PC-3 (cell line): ENCODE measurements at regions not wholly inside any gene's neighbourhood (a gene's known extent, or its start where the extent isn't known, plus 50 kb on each side); places are given as distances from the start of the nearest gene placed in this dataset.
"Not testable (repeated sequence)": the region's sequence is repeated elsewhere in the genome, so short reads cannot be mapped to it uniquely, and the experiment has no call there.

ENCODE experiments used
- ATAC-seq: fragments of 200-7000 bp; cut with Tn5 transposase; 2 replicates; pipeline ENCODE4 v1.9.1; 2020; ENCODE audit warnings: mild to moderate bottlenecking, moderate library complexity
- BruUV-seq: library from RNA; stranded (reverse); fragments of 400-500 nt; replicated peaks from 2 replicates; lab custom pipeline; 2021; lab: Mats Ljungman, UMichigan
- CTCF ChIA-PET: fragments of 300-600 bp; sonication (Branson Sonifier 250); formaldehyde crosslinking; loops from one replicate; lab custom pipeline; 2022; ENCODE audit warnings: antibody characterized with exemption; lab: Charles Lee
- POLR2A ChIA-PET: fragments of 300-600 bp; sonication (Branson Sonifier 250); formaldehyde crosslinking; loops from one replicate; lab custom pipeline; 2022; ENCODE audit warnings: antibody characterized with exemption; ENCODE audit not compliant: unreplicated experiment; lab: Charles Lee
- DNase-seq: peaks from one replicate; pipeline ENCODE4 v3.0.0-alpha.2; 2015
- H2AFZ ChIP-seq: fragments of 300-600 bp; sonication (generic); 2 replicates; pipeline ENCODE4 v1.6.0; 2016; ENCODE audit warnings: antibody characterized with exemption, low read length
- H3F3A ChIP-seq: fragments of 300-600 bp; sonication (generic); one replicate; pipeline ENCODE4 v1.6.0; 2017; ENCODE audit warnings: antibody characterized with exemption, low read length, control low read depth, mild to moderate bottlenecking; ENCODE audit not compliant: unreplicated experiment
- H3K27ac ChIP-seq: fragments of 300-600 bp; sonication (generic); 2 replicates; pipeline ENCODE4 v1.5.1; 2016; ENCODE audit warnings: mild to moderate bottlenecking, low read length
- H3K27me3 ChIP-seq: fragments of 300-600 bp; sonication (generic); 2 replicates; pipeline ENCODE4 v1.6.1; 2016; ENCODE audit warnings: low read length, mixed read lengths
- H3K36me3 ChIP-seq: fragments of 300-600 bp; sonication (generic); 2 replicates; pipeline ENCODE4 v1.6.1; 2016; ENCODE audit warnings: low read depth, mixed run types, low read length, mixed read lengths
- H3K4me1 ChIP-seq: fragments of 300-600 bp; sonication (generic); 2 replicates; pipeline ENCODE4 v1.5.1; 2016; ENCODE audit warnings: low read length; ENCODE audit not compliant: insufficient read depth
- H3K4me2 ChIP-seq: fragments of 300-600 bp; sonication (generic); 2 replicates; pipeline ENCODE4 v1.6.0; 2016; ENCODE audit warnings: low read length
- H3K4me3 ChIP-seq: fragments of 300-600 bp; sonication (generic); 2 replicates; pipeline ENCODE4 v1.5.1; 2016; ENCODE audit warnings: mild to moderate bottlenecking, low read length, mixed read lengths
- H3K79me2 ChIP-seq: fragments of 300-600 bp; sonication (generic); 2 replicates; pipeline ENCODE4 v1.6.1; 2017; ENCODE audit warnings: low read length, mixed read lengths
- H3K9ac ChIP-seq: fragments of 300-600 bp; sonication (generic); 2 replicates; pipeline ENCODE4 v1.6.0; 2016; ENCODE audit warnings: mild to moderate bottlenecking, low read length
- H3K9me2 ChIP-seq: fragments of 300-600 bp; sonication (generic); replicated peaks from 2 replicates; pipeline ENCODE4 v1.6.1; 2016; ENCODE audit warnings: mixed run types, low read length, mixed read lengths
- H3K9me3 ChIP-seq: fragments of 300-600 bp; sonication (generic); 2 replicates; pipeline ENCODE4 v1.6.1; 2016; ENCODE audit warnings: low read length, mixed read lengths
- H4K20me1 ChIP-seq: fragments of 300-600 bp; sonication (generic); 2 replicates; pipeline ENCODE4 v1.6.1; 2016; ENCODE audit warnings: low read length, mixed read lengths
- EZH2 ChIP-seq: fragments of 300-600 bp; sonication (generic); IDR thresholded peaks from one replicate; pipeline ENCODE4 v1.6.1; 2017; ENCODE audit warnings: antibody characterized with exemption, mild to moderate bottlenecking, low read length; ENCODE audit not compliant: unreplicated experiment
- EZH2phosphoT487 ChIP-seq: fragments of 300-600 bp; sonication (generic); IDR thresholded peaks from 2 replicates; pipeline ENCODE4 v1.6.1; 2018; ENCODE audit warnings: mild to moderate bottlenecking, antibody characterized with exemption, low read length, borderline replicate concordance
- intact Hi-C: fragments of 100-400 bp; cut with micrococcal nuclease; formaldehyde crosslinking; loops from 2 replicates; pipeline ENCODE4 v1.9.0; 2023
- TF ChIP-seq, protein P1 (sequence below): fragments of 300-600 bp; sonication (generic); conservative IDR thresholded peaks from 2 replicates; pipeline ENCODE4 v1.5.1; 2017; ENCODE audit warnings: antibody characterized with exemption, low read depth, mild to moderate bottlenecking, low read length

DNA sequence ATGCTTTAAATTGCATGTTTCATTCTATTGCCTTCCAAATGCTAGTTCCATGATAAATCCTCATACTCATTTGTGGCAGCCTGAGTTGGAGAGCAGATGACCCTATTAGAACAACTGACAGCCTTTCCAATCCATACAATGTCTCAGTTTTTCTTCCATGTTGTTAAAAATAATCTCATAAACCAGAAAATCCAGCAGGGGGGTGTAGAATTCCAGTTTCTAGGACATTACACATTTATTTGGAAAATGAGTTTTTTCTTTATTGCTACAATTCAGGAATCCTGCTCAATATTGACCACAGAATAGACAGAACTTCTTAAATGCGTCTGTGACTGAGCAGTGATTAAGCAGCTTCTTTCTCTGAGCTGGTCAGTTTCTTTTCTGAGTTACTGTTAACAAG, 174.2 kb upstream of the ATP10A start:
- TF ChIP-seq, protein P1, sequence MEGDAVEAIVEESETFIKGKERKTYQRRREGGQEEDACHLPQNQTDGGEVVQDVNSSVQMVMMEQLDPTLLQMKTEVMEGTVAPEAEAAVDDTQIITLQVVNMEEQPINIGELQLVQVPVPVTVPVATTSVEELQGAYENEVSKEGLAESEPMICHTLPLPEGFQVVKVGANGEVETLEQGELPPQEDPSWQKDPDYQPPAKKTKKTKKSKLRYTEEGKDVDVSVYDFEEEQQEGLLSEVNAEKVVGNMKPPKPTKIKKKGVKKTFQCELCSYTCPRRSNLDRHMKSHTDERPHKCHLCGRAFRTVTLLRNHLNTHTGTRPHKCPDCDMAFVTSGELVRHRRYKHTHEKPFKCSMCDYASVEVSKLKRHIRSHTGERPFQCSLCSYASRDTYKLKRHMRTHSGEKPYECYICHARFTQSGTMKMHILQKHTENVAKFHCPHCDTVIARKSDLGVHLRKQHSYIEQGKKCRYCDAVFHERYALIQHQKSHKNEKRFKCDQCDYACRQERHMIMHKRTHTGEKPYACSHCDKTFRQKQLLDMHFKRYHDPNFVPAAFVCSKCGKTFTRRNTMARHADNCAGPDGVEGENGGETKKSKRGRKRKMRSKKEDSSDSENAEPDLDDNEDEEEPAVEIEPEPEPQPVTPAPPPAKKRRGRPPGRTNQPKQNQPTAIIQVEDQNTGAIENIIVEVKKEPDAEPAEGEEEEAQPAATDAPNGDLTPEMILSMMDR = peak; percentile 39
- no peak for TF ChIP-seq EZH2
- Histone ChIP-seq H2AFZ (no peak overlapping the region), H3K4me1 (no peaks in the 10 kb centered on the region), H4K20me1 (no peaks in the 10 kb centered on the region), H3K79me2 (no peaks in the 10 kb centered on the region), H3K9ac (no peak overlapping the region), H3K36me3 (no peaks in the 10 kb centered on the region), H3K4me2 (no peak overlapping the region), H3K27me3 (peaks cover 10% of the 10 kb centered on the region), H3K27ac (no peak overlapping the region), H3K9me3 (no peaks in the 10 kb centered on the region), H3F3A (no peaks in the 10 kb centered on the region), H3K4me3 (no peak overlapping the region), H3K9me2 (no peaks in the 10 kb centered on the region)
- DNase-seq = peak; percentile 19
- no peak for ATAC-seq
- intact Hi-C loops = no loop called here
- no TSS peak for BruUV-seq
- CTCF ChIA-PET = no interaction called here
- POLR2A ChIA-PET = no interaction called here

DNA sequence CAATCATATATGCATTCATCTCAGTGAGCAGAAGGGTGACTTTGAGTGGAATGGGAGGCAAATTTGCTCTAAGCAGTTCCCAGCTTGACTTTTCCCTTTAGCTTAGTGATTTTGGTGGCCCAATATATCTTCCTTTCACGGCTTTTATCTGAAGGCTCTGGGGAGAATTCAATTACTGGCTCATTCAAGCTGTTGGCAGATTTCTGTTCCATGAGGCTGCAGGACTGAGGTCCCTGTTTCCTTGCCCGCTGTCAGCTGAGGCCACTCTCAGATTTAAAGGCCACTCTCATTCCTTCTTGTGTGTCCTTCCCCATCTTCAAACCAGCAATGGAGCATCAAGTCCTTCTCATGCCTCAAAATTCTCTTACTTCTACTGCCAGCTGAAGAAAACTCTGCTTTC, 170.4 kb upstream of the ATP10A start:
- Histone ChIP-seq H3K9ac (no peak overlapping the region), H2AFZ (no peak overlapping the region), H4K20me1 (no peaks in the 10 kb centered on the region), H3K4me2 (no peak overlapping the region), H3K27me3 (peaks cover 23% of the 10 kb centered on the region), H3K4me3 (no peak overlapping the region), H3K9me2 (no peaks in the 10 kb centered on the region), H3K27ac (no peak overlapping the region), H3K36me3 (no peaks in the 10 kb centered on the region), H3K79me2 (no peaks in the 10 kb centered on the region), H3F3A (no peaks in the 10 kb centered on the region), H3K4me1 (0 out of 2 replicates have a peak, but pooled peaks cover 2% of the 10 kb centered on the region), H3K9me3 (no peaks in the 10 kb centered on the region)
- ChIA-PET POLR2A (no interaction called here), CTCF (no interaction called here)
- no peak for DNase-seq
- no TSS peak for BruUV-seq
- TF ChIP-seq EZH2phosphoT487 = no peak
- no peak for TF ChIP-seq EZH2
- TF ChIP-seq, protein P1 = no peak
- ATAC-seq = no peak
- intact Hi-C loops = no loop called here

DNA sequence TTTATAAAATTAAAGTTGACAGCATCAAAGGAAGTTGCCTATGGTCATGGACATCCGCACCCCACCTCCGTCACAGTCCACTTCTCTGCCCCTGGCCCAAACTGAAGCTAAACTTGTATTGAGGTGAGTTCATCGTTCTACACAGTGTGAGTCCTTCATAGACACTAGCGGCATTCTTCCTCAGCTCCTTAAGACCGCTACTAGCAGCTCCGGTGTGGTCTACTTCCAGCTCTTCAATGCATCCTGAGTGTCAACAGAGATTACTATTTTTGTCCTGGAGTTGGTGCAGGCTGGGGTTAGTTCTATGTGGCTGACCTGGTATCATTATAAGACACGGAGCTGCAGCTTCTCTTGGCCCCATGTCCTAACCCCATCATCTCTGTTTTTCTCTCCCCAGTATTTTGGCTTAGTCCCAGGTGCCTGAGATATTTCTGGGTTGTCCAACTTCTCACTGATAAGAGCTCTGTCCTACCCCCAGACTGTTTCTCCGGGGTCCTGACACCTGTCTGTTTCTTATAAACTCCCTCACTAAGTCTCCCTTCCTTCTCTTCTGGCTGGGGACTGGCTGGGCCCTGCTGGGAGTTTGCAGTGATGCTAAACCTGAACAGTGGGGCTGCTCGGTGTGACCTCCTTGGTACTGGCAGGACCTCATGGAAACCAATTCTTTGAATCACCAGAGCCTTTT, 169.2 kb upstream of the ATP10A start:
- ATAC-seq (no peak), DNase-seq (no peak)
- H3F3A ChIP-seq = no peaks in the 10 kb centered on the region
- no peak overlapping the region for H3K9ac ChIP-seq
- no peak overlapping the region for H3K4me2 ChIP-seq
- intact Hi-C loops = no loop called here
- BruUV-seq = no TSS peak
- H3K4me1 ChIP-seq = peaks cover 8% of the 10 kb centered on the region; the same call in 1 of the 2 replicates
- H3K79me2 ChIP-seq = no peaks in the 10 kb centered on the region
- POLR2A ChIA-PET = no interaction called here
- CTCF ChIA-PET = no interaction called here
- no peaks in the 10 kb centered on the region for H3K9me2 ChIP-seq
- no peak overlapping the region for H3K4me3 ChIP-seq
- H2AFZ ChIP-seq = no peak overlapping the region
- H3K27me3 ChIP-seq = peaks cover 23% of the 10 kb centered on the region
- no peaks in the 10 kb centered on the region for H3K9me3 ChIP-seq
- H3K36me3 ChIP-seq = no peaks in the 10 kb centered on the region
- H3K27ac ChIP-seq = no peak overlapping the region
- TF ChIP-seq EZH2phosphoT487 (no peak), EZH2 (no peak)
- TF ChIP-seq, protein P1 = no peak
- H4K20me1 ChIP-seq = no peaks in the 10 kb centered on the region

DNA sequence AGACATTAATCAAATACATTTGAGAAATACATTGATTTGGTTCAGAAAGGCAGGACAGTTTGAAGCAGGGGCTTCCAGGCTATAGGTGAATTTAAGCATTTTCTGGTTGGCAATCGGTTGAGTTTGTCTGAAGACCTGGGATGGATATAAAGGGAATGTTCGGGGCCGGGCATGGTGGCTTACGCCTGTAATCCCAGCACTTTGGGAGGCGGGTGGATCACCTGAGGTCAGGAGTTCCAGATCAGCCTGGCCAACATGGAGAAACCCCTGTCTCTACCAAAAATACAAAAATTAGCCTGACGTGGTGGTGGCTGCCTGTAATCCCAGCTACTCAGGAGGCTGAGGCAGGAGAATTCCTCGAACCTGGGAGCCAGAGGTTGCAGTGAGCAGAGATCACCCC, 166.5 kb upstream of the ATP10A start:
- POLR2A ChIA-PET, H3K4me3 ChIP-seq, DNase-seq, intact Hi-C loops, H3K9ac ChIP-seq, H3K4me2 ChIP-seq, H2AFZ ChIP-seq, H3K27ac ChIP-seq, H3K36me3 ChIP-seq, H3K9me2 ChIP-seq, H3K9me3 ChIP-seq, H4K20me1 ChIP-seq, H3F3A ChIP-seq, BruUV-seq, ATAC-seq, H3K79me2 ChIP-seq, CTCF ChIA-PET: not testable (repeated sequence)
- peaks cover 13% of the 10 kb centered on the region for H3K4me1 ChIP-seq
- H3K27me3 ChIP-seq = 0 out of 2 replicates have a peak, but pooled peaks cover 13% of the 10 kb centered on the region
